Prostate gland (tissue), 2 donors: ENCODE measurements at regions not wholly inside any gene's neighbourhood (a gene's known extent, or its start where the extent isn't known, plus 50 kb on each side); places are given as distances from the start of the nearest gene placed in this dataset.
"Not testable (repeated sequence)": the region's sequence is repeated elsewhere in the genome, so short reads cannot be mapped to it uniquely, and the experiment has no call there.

Experiments
- POLR2A ChIP-seq: fragments of 450-650 bp; IDR thresholded peaks from one replicate; pipeline ENCODE4 v1.6.1; 2016; ENCODE audit warnings: antibody characterized with exemption, mild to moderate bottlenecking
- POLR2AphosphoS5 ChIP-seq: sonication (generic); formaldehyde crosslinking; IDR thresholded peaks from one replicate; pipeline ENCODE4 v1.6.1; 2017; ENCODE audit warnings: antibody characterized with exemption
- TF ChIP-seq, protein P1 (sequence below), 4 experiments: fragments of 200-600 bp in 2 of 4; fragments of 450-650 bp in 2 of 4; sonication (generic) in 2 of 4; IDR thresholded peaks; 1 replicate in 3 of 4; 2 replicates in 1 of 4; pipeline ENCODE4 v1.5.1; 2016 to 2019; ENCODE audit warnings: antibody characterized with exemption in 4 of 4, mild to moderate bottlenecking in 2 of 4, moderate library complexity in 2 of 4

DNA sequence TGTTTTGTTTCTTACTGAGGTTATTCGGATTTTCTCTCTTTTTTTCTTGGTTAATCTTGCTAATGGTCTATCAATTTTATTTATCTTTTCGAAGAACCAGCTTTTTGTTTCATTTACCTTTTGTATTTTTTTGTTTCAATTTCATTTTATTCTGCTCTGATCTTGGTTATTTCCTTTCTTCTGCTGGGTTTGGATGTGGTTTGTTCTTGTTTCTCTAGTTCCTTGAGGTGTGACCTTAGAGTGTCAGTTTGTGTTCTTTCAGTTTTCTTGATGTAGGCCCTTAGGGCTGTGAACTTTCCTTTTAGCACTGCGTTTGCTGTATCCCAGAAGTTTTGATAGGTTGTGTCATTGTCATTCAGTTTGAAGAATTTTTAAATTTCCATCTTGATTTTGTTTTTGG lies 239.2 kb downstream of the AEBP2 start:
- not testable (repeated sequence) for TF ChIP-seq POLR2A, POLR2AphosphoS5
- TF ChIP-seq, protein P1, sequence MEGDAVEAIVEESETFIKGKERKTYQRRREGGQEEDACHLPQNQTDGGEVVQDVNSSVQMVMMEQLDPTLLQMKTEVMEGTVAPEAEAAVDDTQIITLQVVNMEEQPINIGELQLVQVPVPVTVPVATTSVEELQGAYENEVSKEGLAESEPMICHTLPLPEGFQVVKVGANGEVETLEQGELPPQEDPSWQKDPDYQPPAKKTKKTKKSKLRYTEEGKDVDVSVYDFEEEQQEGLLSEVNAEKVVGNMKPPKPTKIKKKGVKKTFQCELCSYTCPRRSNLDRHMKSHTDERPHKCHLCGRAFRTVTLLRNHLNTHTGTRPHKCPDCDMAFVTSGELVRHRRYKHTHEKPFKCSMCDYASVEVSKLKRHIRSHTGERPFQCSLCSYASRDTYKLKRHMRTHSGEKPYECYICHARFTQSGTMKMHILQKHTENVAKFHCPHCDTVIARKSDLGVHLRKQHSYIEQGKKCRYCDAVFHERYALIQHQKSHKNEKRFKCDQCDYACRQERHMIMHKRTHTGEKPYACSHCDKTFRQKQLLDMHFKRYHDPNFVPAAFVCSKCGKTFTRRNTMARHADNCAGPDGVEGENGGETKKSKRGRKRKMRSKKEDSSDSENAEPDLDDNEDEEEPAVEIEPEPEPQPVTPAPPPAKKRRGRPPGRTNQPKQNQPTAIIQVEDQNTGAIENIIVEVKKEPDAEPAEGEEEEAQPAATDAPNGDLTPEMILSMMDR (IDR thresholded peaks at IDR 0.05) = not testable (repeated sequence)
